HUDEP-2 (cell line): ENCODE measurements at regions not wholly inside any gene's neighbourhood (a gene's known extent, or its start where the extent isn't known, plus 50 kb on each side); places are given as distances from the start of the nearest gene placed in this dataset.
"Not testable (repeated sequence)": the region's sequence is repeated elsewhere in the genome, so short reads cannot be mapped to it uniquely, and the experiment has no call there.

ENCODE experiments used
- DNase-seq, 76 experiments: peaks; one replicate each; lab custom pipeline; 2025; ENCODE audit not compliant: unreplicated experiment in 76 of 76; lab: John Stamatoyannopoulos, UW

DNA sequence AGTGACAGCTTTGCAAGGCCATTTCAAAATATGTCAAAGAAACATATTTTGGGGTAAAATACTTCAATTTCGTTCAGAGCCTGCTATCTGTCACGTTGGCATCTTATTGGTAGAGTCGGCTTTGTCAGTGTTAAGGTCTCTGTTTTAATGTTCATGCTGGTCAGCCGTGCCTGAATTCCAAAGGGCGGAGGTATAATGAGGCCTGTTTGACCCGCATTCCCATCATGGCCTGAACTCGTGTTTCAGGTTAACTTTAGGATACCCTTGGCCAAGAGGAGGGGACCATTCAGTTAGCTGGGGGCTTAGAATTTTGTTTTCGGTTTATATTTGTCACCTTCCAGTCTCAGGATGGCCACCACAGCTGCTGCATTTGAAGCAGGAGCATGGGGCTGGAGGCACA is 236.4 kb downstream of the NFATC2 start:
- no peak for DNase-seq

DNA sequence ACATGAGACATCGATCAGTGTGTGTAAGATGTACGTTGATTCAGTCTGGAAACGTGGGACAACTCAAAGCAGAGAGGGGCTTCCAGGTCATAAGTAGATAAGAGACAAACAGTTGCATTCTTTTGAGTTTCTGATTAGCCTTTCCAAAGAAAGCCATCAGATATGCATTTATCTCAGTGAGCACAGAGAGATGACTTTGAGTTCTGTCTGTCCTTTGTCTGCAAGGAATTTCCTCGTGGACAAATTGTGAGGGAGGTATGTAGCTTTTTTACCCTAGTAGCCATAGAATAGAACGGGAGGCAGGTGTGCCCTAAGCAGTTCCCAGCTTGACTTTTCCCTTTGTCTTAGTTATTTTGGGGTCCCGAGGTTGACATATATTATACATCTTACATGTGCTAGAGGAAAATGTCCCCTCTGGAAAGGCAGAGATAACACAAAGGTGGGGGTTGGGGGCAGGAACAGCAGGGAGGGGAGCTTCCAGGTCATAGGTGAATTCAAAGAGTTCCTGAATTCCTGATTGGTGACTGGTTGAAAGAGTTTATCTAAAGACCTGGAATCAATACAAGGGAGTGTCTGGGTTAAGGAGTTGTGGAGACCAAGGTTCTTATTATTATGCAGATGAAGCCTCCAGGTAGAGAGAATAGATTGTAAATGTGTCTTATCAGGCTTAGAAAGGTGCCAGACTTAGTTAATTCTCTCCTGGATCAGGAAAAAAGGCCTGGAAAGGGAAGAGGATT is 237.0 kb downstream of the NFATC2 start:
- no peak for DNase-seq

DNA sequence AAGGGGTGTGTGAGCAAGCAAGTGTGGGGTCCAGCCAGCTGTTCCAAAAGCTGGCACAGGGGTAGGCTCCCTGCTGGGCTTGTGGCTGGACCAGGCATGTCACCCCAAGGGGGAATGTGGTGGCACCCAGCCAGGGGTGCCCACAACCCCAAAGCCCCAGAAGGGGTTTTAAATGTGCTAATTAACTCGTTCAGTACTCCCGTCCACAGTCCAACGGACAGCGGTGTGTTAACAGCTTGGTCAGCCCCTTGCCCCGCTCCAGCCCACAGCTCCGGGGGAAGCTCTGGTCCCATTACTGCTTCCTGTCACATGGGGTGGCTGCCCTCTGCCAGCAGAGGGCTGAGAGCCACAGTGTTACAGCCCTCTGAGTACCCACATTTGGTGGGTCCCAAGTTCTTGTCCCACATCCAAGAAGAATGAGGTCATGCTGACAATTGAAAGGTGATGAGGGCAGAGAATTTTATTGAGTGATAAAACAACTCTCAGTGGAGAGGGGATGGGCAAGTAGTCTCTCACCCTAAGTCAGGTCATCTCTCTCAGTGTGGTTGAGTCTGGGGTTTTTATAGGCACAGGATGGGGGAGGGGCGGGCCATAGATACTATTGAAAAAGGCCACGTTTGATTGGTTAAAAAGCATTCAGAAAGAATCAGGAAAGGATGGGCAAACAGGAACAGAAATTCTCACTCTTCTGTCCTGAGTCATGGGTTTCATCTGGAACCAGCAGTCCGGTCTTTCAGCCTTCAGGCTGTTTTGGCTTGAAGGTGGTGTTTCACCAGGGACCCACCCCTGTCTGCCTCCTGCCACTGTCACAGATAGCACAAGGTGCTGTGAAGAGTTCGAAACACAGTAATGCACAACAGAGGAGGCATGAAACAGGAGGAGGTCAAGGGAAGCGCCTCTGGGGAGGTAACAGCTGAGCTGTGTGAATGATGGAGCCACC is 238.5 kb downstream of the NFATC2 start:
- no peak for DNase-seq

DNA sequence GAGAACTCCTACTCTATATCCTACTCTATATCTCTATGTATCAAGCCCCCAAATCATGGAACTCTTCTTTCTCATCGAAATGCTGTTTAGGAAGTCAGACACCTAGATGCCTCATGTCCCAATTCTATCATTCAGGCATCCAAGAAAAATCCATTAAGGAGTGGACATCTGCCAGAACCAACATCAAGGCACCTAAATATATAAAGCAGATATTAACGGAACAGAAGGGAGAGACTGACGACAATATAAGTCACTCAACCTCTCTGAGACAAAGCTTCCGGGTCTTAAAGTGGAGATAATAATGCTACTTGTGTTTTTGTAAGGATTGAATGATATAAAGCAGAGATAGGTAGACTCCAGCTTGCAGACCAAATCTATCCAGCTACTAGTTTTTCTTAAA is 241.5 kb downstream of the NFATC2 start:
- DNase-seq: no peak

DNA sequence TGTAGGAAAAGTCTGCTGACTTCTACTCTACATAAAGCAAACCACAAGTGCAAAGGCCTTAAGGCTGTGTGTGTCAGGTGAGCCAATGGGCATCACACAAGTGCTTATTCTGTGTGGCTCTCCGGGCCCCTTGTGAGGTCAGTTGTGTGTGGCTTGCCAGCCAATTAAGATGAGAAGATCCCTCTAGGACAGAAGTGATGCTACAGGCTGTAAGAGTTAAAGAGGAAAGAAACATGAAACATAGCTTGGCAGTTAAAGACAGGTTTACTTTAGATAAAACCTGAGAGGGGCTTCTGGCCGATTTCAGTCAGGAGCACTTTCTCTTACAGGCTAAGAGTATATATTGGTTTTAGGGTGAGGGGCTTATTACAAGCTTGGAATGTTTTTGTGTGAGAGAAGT is 242.4 kb downstream of the NFATC2 start:
- DNase-seq: no peak

DNA sequence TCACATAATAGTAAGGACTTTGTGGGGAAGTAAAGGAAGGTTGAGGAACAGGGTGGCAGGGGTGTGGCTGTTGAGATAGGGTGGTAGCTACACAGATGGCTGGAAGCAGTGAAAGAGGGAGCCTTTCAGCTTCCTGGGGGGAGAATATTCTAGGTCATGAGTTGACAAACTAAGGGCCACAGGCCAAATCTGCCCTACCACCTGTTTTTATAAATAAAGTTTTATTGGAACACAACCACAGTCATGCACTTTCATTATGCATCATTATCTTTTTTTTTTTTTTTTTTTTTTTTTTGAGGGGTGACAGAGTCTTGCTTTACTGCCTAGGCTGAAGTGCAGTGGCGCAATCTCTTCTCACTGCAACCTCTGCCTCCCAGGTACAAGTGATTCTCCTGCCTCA is 243.1 kb downstream of the NFATC2 start:
- DNase-seq: no peak

DNA sequence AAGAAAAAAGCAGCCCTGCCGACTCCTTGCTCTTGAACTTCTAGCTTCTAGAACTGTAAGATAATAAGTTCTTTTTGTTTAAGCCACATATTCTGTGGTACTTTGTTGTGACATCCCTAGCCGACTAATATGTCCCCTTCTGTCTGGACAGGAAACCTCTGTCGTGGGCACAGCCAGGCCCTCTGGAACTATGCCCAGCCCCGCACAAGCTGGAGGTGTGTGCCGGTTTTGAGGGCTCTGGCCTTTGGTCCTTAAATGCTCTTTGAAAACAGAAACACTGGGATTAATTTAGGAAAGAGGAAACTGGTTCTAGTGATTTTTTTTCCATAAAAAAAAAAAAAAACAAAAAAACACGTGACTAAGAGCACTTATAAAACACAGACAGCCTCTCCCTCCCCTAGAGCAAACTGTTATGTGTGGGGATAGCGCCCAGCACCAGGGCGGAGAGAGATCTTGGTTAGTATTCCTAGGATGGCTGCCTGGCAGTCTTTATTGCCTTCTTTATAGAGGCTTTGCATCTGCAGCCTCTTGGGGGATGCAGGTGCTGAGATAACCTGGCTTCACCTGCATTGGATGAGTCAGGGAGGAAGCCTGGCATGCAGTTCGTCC is 244.3 kb downstream of the NFATC2 start:
- no peak for DNase-seq

DNA sequence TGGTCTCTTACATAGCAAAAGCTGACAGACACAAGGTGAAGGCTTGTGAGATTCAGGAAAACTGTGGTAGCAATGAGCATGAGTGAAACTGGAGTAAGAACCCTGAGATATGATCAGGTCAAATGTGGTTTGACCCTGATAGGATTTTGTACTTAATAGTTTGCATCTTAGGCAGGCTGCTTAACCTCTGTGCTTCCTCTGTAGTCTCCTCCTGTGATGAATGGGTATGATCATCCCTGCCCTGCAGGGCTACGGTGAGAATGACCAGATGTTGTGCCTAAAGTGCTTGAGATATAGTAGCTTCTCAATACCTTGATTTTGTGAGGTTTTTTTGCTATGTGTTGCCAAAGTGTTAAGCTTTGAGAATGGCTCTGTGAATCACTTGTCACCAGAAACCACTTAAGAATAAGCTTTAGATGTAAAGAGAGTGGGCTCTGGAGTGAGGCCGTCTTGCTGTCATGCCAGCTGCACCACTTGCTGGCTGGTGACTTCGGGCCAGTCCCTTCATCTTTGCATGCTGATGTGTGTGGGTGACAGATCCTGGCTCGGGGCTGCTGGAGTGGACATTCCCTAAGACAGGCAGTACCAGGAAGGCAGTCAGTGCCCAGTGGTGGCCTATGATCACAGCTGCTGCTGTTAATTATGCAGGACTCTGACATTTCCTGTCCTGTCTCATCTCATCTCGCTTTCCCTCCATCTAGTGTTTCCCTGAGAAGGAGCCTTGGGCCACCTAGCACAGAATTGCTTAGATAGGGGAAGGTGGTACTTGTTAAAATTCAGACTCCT is 254.7 kb downstream of the NFATC2 start:
- DNase-seq: no peak

DNA sequence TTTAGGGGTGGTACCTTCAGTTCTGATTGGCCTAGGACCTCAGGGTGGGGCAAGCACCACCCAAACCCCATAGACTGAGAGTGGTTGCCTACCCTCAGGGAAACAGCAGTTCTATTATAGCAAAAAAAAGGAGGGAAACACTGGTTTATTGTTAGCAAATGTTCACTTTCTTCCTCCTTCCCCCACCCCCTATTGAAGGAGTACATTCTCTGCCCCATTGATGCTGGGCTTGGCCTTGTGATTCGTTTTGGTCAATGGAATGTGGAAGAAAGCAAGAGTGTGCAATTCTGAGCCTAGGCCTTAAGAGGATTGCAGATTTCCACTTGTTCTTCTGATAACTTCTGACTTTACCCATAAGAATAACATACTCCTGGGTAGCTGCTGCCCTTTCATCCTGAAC is 255.8 kb downstream of the NFATC2 start:
- no peak for DNase-seq

DNA sequence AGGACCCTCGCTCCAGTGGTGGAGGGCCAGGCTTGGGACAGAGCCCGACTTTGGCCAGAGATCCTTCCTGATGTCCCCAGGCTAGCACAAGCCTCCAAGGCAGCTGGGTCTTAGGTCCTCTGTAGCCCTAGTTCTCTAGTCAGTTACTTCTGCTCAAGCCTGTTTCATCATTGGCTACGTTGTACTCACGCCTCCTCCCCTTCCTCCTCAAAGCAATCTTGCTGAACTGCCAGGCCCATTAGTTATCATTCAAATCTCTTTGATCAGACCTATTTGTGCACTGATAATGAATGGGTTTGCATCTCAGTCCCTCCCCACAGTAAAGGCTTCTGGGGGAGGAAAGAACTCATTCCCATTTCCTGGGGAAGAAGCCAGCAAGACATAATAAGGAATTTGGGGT is 256.8 kb downstream of the NFATC2 start:
- no peak for DNase-seq

DNA sequence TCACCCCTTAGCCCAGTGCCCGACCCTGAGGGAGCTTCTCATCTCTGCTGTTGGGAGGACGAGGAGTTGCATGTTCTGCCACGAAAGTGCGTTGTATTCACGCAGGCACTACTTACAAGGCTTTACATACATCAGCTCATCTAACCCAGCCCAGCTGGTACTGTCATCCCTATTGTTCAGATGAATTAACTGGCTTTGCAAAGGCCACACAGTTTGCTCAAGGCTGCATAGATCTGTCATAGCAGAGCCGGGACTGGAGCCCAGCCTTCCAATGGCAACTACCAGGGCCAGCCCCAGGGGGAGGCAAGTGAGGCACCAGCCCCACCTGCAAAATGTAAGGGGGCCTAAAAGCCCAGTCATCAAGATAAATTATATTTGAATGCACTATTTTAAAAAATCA is 257.6 kb downstream of the NFATC2 start:
- no peak for DNase-seq

DNA sequence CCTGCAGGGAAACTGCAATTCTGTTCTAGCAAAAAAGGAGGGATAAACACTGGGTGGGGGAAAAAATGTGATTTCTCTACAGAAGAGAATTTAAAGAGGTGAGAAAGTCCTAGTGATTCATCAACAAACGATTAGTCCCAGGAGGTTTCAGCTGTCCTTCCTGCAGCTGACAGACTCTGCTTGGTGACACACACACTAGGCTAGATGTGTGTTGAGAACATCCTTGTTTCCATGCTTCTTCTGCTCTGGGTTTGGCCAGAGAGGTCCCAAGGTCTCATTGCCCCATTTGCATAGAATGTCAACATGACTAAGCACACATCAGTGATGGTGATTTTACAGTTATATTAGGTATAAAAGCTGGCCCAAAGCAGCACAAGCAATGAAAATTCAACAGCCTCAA is 258.3 kb downstream of the NFATC2 start:
- no peak for DNase-seq

DNA sequence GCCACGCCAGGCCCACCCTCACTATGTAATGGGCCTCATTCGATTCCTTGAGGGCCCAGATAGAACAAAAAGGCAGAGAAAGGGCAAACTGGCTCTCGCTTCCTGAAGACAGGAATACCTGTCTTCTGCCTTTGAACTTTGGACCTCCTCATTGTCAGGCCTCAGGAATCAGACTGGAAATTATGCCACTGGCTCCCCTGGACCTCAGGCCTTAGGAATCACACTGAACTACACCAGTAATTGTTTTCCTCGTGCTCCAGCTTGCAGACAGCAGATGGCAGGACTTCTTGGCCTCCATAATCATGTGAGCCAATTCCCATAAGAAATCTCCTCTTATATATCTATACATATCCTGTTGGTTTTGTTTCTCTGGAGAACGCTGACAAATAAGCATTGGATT is 258.6 kb upstream of the KCNG1 start:
- DNase-seq: no peak

DNA sequence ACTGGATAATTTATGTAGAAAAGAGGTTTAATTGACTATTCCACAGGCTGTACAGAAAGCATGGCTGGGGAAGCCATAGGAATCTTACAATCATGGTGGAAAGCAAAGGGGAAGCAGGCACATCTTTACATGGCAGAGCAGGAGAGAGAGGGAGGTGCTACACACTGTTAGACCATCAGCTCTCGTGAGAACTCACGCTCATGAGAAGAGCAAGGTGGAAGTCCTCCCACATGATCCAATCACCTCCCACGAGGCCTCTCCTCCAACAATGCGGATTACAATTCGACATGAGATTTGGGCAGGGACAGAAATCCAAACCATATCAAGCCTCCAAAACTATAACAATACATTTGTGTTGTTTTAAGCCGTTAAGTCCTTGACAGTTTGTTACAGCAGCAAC is 257.1 kb upstream of the KCNG1 start:
- DNase-seq: peak in 1 of 76 experiments; percentile 6

DNA sequence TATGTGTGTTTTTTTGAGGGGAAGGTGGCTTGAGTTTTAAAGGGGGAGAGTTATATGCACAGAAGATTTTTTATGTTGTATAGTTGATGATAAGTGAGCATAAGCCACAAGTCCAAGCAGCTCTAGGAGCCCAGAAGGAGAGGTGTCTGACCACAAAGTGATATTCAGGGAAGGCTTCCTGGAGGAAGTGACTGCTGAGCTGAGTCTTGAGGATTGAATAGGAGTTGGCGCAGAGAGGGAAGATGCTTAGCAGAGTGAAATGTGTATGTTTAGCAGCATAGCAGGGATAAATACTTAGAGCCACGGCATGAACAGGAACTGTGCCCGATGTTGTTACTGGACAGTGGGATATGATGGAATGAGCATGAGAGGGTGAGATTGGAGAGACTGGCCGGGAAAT is 255.1 kb upstream of the KCNG1 start:
- DNase-seq: no peak

DNA sequence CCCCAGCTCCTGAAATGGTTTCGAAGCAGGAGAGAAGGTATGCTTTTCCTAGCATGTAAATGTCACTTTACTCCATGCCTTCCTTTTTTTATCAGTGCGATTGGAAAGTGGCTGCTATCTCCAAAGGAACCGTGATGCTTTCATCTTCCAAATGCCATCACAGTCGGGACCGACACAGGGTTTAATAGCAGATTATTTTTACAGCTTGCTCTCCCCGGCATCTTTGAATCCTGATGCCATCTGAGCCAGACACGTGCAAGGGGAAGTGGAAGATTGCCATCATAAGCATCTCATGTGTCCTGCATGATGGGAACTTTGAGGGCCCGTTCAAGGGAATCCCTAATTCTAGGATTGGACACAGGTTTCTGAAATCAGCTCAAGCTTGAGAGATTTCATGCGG is 253.4 kb upstream of the KCNG1 start:
- DNase-seq: peak in 1 of 76 experiments; percentile 1

DNA sequence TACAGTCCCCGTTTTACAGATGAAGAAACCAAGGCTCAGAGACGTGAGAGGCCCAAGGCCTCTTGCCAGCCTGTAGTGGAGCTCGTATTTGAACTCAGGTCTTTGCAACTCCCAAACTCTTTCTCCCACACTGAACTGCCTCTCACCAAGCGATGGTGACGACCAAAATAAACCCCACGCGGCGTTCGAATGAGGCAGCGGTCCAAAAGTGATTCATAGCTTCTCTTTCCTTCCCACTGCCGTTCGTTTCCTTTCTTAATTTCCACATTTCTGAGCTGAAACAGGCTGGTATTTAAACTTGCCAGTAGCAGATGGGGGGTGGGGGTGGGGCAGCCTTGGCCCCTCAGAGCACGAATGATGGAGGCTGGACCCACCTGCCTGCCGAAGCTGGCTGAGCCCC is 252.9 kb upstream of the KCNG1 start:
- DNase-seq: no peak

DNA sequence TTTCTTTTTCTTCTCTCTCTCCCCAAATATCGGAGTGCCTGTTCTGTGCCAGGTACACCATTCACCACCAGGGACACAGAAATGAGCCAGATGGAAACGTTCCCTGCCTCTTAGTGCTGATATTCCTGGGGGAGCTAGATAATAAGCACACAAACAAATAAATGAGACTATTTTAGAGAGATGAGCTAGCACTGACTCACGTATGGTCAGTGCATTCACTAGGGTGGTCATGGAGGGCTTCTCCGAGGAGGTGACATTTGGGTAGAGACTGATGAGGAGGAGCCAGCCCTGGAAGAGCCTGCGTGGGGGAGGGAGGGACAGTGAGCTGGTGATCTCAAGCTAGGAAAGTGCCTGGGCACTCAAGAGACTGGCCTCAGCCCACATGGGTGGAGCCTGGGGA is 252.3 kb upstream of the KCNG1 start:
- DNase-seq: no peak

DNA sequence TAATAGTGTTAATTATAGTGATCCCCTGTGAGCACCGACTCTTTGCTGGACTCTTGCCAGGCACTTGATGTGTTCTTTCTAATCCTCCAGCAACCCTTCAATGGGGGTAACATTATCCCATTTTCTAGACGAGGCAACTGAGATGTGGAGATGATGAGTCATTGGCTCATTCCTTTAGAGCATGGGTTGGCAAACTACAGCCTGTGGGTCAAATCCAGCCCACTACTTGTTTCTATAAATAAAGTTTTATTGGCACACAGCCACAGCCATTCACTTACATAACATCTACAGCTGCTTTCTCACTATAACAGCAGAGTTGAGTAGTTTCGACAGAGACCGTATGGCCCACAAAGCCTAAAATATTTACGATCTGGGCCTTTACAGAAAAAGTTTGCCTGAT is 249.5 kb upstream of the KCNG1 start:
- no peak for DNase-seq

DNA sequence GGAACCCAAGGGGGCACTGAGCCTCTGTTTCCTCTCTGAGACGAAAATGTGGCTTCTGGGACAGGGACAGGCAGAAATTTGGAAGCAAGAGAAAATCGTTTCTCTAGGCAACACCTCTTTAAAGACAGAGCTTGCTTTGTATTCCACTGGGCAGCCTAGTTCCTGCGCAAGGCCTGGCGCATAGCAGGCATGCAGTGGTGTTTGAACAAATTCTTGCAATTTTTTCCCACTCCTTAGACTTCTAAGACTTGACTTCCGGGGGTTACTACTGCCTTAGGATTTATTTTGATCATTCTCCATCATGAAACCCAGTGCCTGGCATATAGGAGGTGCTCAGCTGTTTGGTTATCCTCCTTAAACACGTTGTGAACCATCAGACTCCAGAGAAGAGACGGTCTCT is 249.0 kb upstream of the KCNG1 start:
- no peak for DNase-seq

DNA sequence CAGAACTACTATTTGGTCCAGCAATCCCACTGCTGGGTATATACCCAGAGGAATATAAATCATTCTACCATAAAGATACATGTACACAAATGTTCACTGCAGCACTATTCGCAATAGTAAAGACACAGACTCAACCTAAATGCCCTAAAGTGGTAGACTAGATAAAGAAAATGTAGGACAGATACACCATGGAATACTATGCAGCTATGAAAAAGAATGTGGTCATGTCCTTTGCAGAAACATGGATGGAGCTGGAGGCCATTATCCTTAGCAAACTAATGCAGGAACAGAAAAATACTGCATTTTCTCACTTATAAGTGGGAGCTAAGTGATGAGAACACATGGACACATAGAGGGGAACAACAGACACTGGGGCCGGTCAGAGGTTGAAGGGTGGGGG is 248.4 kb upstream of the KCNG1 start:
- not testable (repeated sequence) for DNase-seq
